CD4-positive, alpha-beta T cell treated with Interferon alpha-2 for 1 hour (primary cell): ENCODE measurements at regions not wholly inside any gene's neighbourhood (a gene's known extent, or its start where the extent isn't known, plus 50 kb on each side); places are given as distances from the start of the nearest gene placed in this dataset.

Experiments used
- DNase-seq, 2 donors: peaks; one replicate each; pipeline ENCODE4 v3.0.0-alpha.2; 2020 to 2022

DNA sequence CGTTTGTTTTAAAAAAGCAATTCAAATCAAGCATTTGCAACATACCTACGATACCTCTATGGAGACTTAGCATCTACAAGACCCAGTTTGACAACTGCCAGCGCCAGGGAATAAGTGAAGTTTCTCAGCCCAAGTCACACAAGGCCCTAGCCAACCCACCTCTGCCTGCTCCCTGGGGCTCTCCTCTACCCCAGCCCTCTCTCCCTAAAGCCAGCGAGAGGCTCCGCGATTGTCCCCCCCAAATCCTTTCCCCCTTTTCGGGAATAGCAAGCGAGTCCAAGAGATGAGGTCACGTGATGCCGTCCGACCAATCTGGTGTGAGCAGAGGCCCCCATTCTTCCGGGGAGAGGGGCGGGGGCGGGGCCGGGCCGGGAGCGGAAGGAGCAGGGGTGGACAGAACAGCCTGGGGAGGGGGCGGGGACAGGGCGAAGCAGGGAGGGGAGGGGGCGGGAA is 102.2 kb upstream of the RAB6C start:
- DNase-seq = peak; percentile 89 to 90

DNA sequence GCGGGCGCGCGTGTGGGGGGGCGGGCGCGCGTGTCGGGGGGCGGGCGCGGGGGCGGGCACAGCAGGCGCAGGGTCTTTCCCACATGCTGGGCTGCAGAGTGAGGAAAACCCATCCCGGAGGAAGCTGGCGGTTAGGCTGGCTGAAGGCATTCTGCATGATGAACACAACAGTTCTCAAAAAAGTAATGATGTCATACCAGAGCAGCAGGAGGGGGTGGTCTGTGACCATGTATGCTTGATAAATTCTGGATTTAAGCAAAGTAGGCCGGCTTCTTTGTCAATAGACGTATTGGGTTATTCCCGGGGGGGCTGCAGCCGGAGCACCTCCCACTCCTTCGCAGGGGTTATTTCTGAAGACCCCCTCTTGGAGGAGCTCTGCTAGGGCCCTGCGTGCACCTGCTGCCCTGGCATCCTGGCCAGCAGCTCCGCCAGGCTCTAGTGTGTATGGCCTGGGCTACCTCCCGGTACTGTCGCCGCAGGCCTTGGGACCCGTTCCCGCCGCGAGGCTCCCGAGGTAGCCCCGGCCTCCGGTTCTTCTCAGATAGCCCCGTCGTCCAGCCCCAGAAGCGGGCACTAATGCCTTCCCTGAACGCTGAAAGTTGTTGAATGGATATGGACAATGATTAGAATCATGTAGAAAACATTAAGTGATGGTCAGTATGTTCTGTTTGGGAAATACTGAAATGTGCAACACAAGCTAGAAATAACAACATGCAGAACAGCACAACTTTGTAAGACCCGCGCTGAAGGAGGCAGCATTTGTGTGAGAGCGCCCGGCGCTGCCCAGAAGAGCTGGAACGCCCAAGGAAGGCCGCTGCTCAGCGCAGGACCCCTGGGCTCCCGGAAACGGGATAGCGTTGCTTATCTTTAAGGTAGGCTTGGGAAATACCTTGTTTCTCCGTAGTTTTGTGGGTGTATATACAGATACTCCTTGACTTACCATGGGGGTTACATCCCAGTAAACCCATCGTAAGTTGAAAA is 101.4 kb upstream of the RAB6C start:
- no peak for DNase-seq

DNA sequence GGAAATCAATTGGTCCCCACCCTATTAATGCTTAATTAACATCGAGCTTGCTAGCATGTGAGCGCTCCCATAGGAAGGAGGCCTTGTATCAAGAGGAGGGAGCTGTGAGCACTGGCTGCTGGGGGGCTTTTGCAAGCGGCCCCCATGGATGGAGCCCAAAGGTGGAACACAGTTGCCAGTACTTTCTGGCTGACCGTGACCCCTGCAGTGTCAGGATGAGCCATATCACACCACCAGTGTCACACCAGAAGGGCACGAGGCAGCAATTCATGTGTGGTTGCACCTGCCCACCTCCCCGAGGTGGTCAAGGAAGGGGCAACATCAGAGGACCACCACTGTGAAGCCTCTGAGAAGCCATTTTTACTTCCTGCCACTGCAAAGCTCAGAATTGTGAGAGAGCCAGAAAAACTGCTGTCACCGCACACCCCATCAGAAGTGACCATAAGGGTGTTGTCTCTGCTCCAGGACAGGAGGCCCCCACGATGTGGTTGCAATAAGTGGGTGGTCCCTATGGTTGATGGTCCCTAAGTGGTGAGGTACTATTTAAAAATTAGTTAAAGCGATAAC is 99.8 kb upstream of the RAB6C start:
- DNase-seq = no peak

DNA sequence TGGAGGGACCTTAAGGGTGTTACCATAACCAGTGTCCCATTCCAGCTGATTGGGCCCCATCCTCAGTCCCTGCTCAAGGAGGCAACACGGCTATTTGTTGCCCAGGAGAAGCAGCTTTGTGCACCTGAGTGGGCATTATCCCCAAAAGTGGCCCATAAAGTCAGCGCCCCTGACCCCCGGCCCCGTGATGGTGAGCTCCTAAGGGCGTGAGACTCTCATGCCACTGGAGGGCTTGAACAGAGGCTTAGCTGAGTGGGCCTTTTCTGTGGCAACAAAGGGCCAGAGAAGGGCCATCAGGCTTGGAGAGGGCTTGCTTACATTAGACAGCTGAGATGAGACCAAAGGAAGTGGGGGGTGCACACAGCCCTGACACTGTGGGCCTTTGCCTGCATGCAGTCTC is 99.2 kb upstream of the RAB6C start:
- DNase-seq = no peak

DNA sequence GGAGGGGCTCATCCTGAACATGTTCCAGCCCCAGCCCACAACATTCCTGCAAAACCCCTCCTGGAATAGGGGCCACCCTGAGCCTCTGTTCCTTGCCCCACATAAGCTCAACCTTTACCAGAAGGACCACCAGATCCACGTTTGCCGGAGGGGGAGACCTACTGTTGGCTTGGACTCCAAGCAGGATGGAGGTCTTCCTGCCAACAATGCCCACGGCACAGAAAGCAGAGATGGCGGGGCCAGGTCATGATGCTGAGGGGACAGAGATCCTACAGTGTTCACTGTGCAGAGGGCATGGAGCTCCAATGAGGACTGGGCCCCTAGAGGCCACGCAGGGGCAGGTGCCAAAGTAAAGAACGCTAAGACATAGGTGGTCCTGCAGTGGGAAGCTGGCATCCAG is 98.5 kb upstream of the RAB6C start:
- no peak for DNase-seq

DNA sequence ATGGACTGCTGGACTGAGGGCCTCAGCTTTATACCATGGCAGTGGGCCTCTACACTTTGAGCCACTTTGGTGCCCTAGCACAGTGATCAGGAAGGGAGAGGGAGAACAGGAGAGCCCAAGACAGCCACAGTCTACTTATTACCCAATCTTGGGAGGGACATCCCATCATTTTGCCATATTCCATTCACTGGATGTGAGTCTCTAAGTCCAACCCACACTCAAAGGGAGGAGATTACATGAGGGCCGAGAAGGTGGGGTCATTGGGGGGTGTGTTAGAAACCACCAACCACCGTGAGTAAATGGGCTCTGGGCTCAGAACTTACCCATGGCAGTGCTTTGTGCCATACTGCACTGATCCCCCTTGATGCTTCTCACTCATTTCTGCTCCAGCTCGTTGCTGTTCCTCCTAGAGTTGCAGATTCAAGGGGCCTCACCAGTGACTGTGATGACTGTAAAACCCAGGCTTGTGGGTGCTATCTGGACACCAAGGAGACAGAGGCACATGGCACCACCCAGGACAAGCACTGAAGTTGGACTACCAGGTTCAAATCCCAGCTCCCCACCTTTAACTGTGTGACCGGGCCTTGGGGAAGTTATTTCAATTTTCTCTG is 97.6 kb upstream of the RAB6C start:
- no peak for DNase-seq

DNA sequence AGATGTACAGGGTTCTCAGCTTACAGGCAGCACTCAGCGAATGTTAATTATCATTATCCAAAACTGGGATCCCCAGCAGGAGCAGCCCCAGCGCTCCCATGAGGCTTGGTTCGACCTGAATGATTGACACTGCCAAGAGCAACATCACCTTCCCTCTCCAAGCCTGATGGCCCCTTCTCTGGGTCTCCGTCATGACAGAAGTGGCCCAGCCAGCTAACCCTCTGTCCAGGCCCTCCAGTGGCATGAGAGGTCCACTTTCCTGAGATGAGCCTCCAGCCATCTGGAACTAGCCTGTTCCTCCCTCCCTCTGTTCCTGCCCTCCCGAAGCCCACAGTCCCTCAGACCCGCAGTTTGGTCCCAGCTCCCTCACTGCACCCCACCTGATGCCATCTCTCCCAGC is 97.0 kb upstream of the RAB6C start:
- no peak for DNase-seq

DNA sequence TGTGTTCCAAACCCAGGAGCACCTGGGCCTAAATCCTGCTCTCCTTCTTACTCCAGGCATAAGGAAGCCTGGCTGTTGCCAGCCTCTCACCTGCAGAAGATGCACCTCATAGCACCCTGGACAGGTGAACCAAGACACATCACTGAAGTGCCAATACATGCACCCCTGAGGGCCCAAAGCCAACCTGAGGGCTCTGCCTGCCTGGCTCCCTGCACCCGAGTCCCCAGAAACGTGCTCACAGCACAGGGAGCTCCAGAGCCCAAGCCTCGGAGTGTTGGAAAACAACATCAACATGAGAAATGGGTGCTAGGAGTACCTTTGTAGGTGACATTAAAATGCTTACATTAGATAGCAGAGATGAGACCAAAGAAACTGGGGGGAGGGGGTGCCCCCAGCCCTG is 96.3 kb upstream of the RAB6C start:
- DNase-seq = no peak

DNA sequence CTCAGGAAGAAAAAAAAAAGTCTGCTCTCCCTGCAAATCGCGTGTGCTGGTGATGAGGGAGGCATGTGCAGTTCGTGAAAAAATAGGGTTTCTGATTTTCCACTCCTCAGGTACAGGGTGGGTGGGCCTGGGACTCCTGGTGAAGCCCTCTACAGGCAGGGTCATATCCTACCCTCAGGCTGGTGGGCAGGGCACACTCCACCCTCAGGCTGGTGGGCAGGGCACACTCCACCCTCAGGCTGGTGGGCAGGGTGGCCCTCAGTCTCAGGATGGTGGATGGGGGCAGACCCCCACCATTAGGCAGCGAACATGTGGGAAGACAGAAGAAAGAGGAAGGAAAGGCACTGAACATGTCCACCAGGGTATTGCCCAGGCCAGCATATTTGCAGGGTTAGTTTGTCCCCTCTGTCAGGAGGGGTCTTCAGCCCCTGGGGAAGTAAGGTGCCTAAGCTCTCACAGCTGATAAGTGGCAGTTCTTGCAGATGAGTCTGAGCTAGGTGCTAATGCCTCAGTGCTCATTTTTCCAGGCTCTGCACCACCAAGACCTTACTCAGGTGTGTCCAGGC is 95.2 kb upstream of the RAB6C start:
- no peak for DNase-seq

DNA sequence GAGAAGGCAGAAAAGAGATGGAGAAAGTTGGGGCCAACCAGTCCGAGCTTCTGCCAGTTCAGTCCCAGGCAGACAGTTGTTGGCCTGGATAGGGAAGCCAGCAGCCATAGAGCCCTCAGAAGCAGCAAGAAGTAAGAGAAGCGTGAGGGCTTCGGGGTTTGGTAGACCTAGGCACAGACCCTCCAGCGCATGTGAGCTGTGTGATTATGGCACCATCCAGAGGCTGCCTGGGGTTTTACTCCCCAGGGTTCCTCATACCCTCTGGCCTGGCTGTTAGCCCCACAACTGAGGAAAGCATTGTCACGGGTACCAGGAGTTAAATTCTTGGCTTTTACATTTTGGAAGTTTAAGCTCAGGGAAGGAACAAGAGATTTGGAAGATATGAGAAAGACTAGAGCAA is 93.7 kb upstream of the RAB6C start:
- no peak for DNase-seq

DNA sequence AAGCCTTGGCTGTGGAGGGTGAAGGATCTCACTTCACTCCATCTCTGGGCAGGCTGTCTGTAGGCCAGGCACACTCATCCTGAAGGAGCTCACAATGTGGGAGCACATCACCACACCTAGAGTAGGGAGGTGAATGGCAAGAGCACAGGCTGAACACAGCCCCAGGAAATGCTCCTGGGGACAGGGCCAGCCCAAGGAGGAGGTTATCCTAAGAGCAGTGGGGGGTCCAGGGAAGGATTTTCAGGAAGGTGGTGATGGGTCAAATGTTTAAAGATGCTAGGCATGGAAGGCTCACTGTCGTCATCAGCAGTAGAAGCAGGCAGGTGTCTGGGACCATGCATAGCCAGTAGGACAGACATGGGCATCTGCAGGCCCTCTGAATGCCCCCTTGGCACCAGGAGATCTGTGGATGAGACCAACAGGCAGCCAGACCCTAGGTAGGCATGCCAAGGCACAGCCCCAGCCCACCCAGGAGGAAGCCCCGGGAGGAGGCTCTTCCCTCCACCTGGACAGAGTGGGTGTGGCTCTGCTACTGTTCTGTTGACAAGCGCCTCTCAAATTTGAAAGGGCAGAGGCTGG is 91.7 kb upstream of the RAB6C start:
- DNase-seq = no peak

DNA sequence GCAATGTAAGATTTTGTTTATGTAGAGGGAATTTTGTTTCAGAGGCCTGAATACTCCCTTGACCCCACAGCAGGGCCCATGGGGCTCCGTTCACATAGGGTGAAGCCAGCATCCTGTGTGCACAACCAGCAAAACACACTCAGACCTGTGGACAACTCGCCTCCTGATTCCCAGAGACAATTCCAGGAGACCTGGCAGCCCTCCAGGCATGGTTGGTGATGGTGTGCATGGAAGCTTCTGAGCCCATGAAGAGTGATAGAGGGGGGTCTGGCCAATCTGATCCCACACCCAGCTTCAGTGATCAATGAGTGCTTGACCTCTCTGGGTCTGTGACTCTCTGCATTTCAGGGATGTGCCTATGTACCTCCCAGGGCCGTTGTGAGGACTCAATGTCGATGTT is 91.0 kb upstream of the RAB6C start:
- DNase-seq = no peak

DNA sequence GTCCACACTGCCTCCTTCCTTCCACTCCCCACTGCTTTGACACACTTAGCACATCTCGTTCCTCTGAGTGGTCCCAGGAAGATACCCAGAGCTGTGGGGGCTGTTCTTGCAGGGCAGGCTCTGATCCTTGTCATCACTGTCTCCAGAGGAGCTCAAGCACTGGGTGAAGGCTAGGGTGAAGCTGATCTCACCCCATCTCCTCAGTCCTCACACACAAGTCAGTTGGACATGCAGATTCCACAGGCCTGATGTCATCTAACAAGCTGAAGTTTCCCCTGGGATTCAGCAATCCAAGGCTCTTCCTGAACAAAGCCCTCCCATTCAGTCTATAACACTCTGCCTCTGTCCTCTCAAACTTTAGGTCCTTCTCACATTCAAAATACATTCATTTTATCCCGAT is 90.6 kb upstream of the RAB6C start:
- DNase-seq = no peak

DNA sequence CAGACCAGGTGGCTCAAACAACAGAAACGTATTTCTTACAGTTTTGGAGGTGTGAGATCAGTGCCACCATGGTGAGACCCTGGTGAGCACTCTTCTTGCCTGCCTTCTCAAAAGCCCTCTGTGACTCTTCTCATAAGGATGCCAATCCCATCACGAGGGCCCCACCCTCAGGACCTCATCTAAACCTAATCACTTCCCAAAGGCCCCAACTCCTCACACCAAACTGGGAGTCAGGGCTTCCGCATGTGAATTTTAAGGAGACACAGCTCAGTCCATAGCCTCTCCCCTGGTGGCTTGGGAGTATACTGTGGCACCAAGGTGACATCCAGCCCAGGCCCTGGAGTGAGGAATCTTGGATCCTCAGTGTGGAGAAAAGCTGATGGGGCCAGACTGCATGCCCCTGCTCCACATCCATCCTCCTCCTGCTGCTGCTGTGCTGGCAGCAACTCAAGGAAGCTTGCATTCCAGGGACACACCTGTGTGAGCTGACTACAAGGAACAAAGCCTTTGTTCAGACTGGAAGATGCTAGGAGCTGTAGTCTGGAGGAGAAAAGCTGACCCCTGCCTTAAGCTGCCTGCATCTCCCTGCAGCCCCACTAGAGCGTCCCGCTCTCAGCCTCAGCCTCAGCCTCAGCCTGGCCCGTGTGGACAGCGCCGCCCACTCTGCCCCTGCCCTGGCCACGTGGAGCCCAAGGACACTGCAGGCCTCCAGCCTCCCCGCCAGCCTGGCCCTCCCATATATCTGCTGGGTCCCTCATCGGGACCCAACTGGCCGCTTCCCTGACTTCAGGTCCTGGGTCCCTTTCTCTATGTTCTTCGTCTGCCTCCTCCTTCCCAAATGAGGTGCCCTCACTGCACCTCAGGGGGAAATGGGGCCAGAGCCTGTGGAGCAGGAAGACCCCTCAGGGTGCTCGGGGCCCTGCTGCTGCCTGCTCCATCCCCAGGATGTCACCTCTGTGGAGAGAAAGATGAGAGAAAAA is 87.8 kb upstream of the RAB6C start:
- no peak for DNase-seq

DNA sequence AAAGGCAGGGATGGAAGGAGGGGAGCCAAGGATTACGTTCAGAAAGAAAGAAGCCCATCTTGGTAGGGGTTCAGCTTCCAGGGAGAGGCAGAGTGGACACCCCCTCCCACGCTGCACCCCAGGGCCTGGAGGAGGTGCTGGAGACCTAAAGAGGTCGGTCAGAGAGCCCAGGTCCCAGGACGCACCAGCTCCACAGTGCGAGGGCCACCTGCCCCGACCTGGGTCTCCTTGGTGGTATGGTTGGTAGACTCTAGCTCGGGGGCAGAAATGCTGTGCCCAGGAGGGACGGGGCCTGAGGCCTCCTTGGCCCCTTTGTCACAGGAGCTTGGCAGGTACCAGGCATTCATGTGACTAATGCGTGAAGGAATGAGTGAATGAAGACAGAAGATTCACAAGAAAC is 87.1 kb upstream of the RAB6C start:
- DNase-seq = no peak

DNA sequence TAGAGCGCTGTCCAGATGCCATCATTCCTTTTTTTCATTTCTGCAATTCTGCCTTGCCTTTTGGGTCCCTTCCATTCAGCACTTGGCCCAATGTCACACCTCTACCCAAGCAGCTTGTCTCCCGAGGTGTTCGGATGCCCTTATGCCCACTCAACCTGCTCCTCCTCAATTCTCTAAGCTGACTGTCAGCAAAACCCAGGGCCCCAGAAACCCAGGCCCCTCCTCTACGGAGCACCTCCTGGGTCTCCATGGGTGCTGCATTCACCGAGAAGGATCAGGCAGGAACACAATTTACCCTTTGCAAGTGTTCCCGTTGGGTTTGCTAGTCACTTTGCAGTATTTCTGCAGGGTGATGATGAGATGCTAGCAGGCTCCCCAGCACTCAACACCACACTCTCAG is 86.7 kb upstream of the RAB6C start:
- DNase-seq = no peak

DNA sequence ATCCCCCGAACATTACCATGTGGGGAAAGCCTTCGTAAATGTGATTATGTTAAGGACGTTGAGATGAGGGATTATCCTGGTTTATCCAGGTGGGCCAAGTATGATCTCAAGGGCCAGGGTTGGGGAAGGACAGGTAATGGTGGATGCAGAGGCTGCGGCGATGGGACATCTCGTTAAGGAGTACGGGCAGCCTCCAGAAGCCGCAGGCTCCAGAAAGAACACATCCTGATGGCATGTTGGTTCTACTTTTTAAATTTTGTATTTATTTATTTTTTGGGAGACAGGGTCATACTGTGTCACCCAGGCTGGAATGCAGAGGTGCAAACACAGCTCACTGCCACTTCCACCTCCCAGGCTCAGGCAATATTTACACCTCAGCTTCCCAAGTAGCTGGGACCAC is 86.2 kb upstream of the RAB6C start:
- no peak for DNase-seq

DNA sequence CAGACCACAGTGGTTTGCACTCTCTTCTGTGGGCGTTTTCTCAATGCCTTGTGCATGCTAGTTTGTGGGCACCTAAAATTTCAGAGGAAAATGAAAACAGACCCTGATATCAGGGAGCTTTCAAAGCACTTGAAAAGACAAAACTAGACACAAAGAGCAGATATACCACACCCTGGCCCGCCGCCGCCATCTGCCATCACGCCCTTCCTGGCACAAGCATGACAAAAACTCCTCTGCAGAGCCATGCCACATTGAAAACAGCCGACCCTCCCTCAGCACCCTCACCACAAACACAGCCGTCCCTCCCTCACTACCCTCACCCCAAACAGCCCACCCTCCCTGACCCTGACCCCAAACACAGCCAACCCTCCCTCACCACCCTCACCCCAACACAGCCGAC is 84.8 kb upstream of the RAB6C start:
- no peak for DNase-seq

DNA sequence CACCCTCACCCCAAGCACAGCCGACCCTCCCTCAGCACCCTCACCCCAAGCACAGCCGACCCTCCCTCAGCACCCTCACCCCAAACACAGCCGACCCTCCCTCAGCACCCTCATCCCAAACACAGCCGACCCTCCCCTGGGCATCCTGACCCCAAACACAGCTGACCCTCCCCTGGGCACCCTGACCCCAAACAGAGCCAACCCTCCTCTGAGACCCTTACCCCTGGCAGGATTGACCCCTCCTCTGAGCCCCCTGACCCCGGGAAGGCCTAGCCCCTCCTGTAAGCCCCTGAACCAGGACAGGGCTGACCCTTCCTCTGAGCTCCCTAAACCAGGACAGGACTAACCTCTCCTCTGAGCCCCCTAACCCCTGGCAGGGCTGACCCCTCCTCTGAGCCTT is 84.4 kb upstream of the RAB6C start:
- DNase-seq = no peak

DNA sequence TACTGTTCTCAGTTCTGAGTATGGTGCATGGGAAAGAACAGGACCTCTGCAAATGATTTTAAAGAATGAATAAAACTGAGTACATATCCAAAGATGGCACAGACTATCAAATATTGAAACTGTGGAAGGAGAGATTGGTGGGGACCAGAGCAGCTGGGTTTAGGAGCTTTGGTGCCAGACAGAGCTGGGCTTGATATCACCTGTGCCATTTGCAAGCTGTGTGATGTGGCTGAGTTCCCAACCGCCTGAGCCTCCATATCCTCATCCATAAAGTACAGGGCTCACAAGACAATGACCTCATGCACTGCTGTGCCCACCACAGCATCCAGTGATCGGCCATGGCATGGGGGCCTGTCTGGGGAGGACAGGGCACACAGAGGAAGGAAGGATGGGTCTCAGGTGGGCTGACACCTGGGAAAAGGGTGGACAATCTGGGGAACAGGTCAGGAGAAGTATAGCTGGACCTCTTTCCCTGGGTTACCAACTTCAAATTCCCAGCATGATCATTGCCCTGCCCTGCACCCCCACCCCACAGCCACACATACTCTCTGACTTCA is 83.9 kb upstream of the RAB6C start:
- DNase-seq = no peak

DNA sequence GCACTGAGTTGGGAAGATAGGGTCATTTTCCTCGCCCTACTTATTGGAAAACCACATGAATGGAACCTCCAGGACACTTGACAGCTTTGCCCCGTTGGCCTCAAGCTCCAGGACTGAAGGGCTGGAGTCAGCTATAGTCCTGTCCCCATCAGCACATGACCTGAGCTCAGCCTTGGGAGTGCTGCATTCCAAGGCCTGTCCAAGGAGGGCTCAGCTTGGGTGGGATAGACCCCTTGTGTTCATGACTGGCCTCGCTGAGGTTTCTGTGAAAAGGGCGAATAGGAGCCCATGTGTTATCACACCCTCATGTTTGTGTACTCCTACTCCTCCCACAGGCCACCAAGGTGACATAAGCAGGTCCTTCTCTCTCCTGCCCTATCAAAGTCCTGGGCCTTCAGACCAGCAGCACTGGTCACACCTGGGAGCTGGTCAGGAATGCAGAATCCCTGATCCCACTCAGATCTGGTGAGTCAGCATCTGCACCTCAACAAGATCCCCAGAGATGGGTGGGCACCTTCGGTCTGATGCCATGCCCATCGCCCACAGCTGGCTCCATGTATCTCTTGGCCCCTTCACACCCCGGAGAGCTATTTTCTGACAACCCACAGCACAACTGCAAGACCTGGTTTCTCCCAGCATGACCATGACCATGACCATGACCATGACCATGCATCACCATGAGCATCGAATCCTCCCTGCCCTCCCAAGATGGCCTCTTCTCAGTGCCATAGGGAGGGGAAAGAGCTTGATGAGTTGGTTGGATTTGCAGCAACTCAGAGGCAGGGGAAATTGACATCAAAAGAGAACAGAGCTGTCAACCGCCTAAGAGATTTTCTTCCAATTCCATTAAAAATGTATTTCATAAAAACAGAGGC is 83.0 kb upstream of the RAB6C start:
- DNase-seq = no peak
